ENCODE measurements at regions not wholly inside any gene's neighbourhood (a gene's known extent, or its start where the extent isn't known, plus 50 kb on each side); places are given as distances from the start of the nearest gene placed in this dataset.

GRCh38 chr3:103926936-103927335 lies 1439.8 kb upstream of the ALCAM start:
- no peak for DNase-seq (ENCODE audit: low read depth)
- H3K4me3 ChIP-seq (ENCODE audit: low read depth, low read length) = no peak overlapping the region
- no peak for TF ChIP-seq CTCF (IDR thresholded peaks at IDR 0.05; ENCODE audit: low read depth, low read length, missing control alignments)

- no peak for TF ChIP-seq CTCF (IDR thresholded peaks at IDR 0.05; ENCODE audit: low read depth, low read length, missing control alignments)
- DNase-seq (ENCODE audit: low read depth) = no peak
- H3K4me3 ChIP-seq (ENCODE audit: low read depth, low read length) = no peak overlapping the region
Observed at GRCh38 chr3:103927896-103928295, 1438.8 kb upstream of the ALCAM start.

- H3K4me3 ChIP-seq (ENCODE audit: low read depth, low read length) = no peak overlapping the region
- no peak for DNase-seq (ENCODE audit: low read depth)
- TF ChIP-seq CTCF (IDR thresholded peaks at IDR 0.05; ENCODE audit: low read depth, low read length, missing control alignments) = no peak
Observed at GRCh38 chr3:103937094-103937493, 1429.6 kb upstream of the ALCAM start.

- TF ChIP-seq CTCF (IDR thresholded peaks at IDR 0.05; ENCODE audit: low read depth, low read length, missing control alignments) = no peak
- DNase-seq (ENCODE audit: low read depth) = no peak
- no peak overlapping the region for H3K4me3 ChIP-seq (ENCODE audit: low read depth, low read length)
Observed at GRCh38 chr3:103947062-103947461, 1419.6 kb upstream of the ALCAM start.

- no peak for TF ChIP-seq CTCF (IDR thresholded peaks at IDR 0.05; ENCODE audit: low read depth, low read length, missing control alignments)
- H3K4me3 ChIP-seq (ENCODE audit: low read depth, low read length) = no peak overlapping the region
- DNase-seq (ENCODE audit: low read depth) = no peak
Observed at GRCh38 chr3:103949693-103950092, 1417.0 kb upstream of the ALCAM start.

GRCh38 chr3:103950676-103951075 lies 1416.0 kb upstream of the ALCAM start:
- no peak overlapping the region for H3K4me3 ChIP-seq (ENCODE audit: low read depth, low read length)
- DNase-seq (ENCODE audit: low read depth) = no peak
- no peak for TF ChIP-seq CTCF (IDR thresholded peaks at IDR 0.05; ENCODE audit: low read depth, low read length, missing control alignments)

GRCh38 chr3:103953796-103954195 lies 1412.9 kb upstream of the ALCAM start:
- DNase-seq (ENCODE audit: low read depth) = no peak
- H3K4me3 ChIP-seq (ENCODE audit: low read depth, low read length) = no peak overlapping the region
- TF ChIP-seq CTCF (IDR thresholded peaks at IDR 0.05; ENCODE audit: low read depth, low read length, missing control alignments) = no peak

All from GM12864 (cell line).